Liver (tissue), 8 donors: ENCODE measurements at regions not wholly inside any gene's neighbourhood (a gene's known extent, or its start where the extent isn't known, plus 50 kb on each side); places are given as distances from the start of the nearest gene placed in this dataset.

Experiments
- DNase-seq: peaks from one replicate; pipeline ENCODE4 v3.0.0-alpha.2; 2017; ENCODE audit warnings: low spot score
- H3K27ac ChIP-seq, 2 donors: one replicate each; pipeline ENCODE4 v1.7.0; 2013; ENCODE audit warnings: inconsistent platforms in 2 of 2, low read length in 2 of 2, control low read depth in 1 of 2, low read depth in 1 of 2, mild to moderate bottlenecking in 1 of 2
- H3K27me3 ChIP-seq, 4 donors: one replicate each; pipeline versions ENCODE4 v1.6.1 to v1.7.0; 2013; ENCODE audit warnings: low read length in 3 of 4, inconsistent platforms in 1 of 4, mild to moderate bottlenecking in 1 of 4, moderate library complexity in 1 of 4; ENCODE audit not compliant: control insufficient read depth in 4 of 4, insufficient read depth in 4 of 4
- H3K36me3 ChIP-seq, 4 donors: one replicate each; pipeline versions ENCODE4 v1.6.1 to v1.7.0; 2013; ENCODE audit warnings: low read length in 3 of 4, mild to moderate bottlenecking in 3 of 4, low read depth in 1 of 4, moderate library complexity in 1 of 4; ENCODE audit not compliant: control insufficient read depth in 4 of 4, insufficient read depth in 3 of 4
- H3K4me1 ChIP-seq, 4 donors: one replicate each; pipeline versions ENCODE4 v1.6.1 to v1.7.0; 2013; ENCODE audit warnings: low read length in 3 of 4, mild to moderate bottlenecking in 3 of 4, moderate library complexity in 1 of 4; ENCODE audit not compliant: control insufficient read depth in 4 of 4, insufficient read depth in 4 of 4
- H3K4me3 ChIP-seq, 3 donors: one replicate each; pipeline versions ENCODE4 v1.6.1 to v1.7.0; 2013; ENCODE audit warnings: low read length in 3 of 3, control low read depth in 1 of 3, low read depth in 1 of 3, mild to moderate bottlenecking in 1 of 3
- H3K9ac ChIP-seq, 2 donors: one replicate each; pipeline ENCODE4 v1.7.0; 2013; ENCODE audit warnings: low read length in 2 of 2, mild to moderate bottlenecking in 2 of 2, moderate library complexity in 2 of 2, control low read depth in 1 of 2, low read depth in 1 of 2
- H3K9me3 ChIP-seq, 4 donors: one replicate each; pipeline versions ENCODE4 v1.6.1 to v1.7.0; 2013; ENCODE audit warnings: low read length in 3 of 4; ENCODE audit not compliant: control insufficient read depth in 4 of 4
- CTCF ChIP-seq: fragments of 150-350 bp; IDR thresholded peaks from 2 replicates; pipeline ENCODE4 v1.5.1; 2017; ENCODE audit warnings: improper control_type of control experiment, low read depth, low read length; ENCODE audit not compliant: missing input control
- EGR1 ChIP-seq, 2 donors: IDR thresholded peaks; 2 replicates each; pipeline ENCODE4 v1.6.1; 2016 to 2018; ENCODE audit warnings: antibody characterized with exemption in 2 of 2, low read depth in 2 of 2
- FOXA1 ChIP-seq: IDR thresholded peaks from 2 replicates; pipeline ENCODE4 v1.6.1; 2016; ENCODE audit warnings: antibody characterized with exemption
- FOXA2 ChIP-seq: IDR thresholded peaks from 2 replicates; pipeline ENCODE4 v1.6.1; 2016; ENCODE audit warnings: antibody characterized with exemption
- GABPA ChIP-seq, 2 donors: IDR thresholded peaks in 1 of 2; conservative IDR thresholded peaks in 1 of 2; 2 replicates each; pipeline ENCODE4 v1.6.1; 2016; ENCODE audit warnings: antibody characterized with exemption in 2 of 2, mild to moderate bottlenecking in 1 of 2, moderate library complexity in 1 of 2
- HNF4A ChIP-seq, 2 donors: conservative IDR thresholded peaks; 2 replicates each; pipeline ENCODE4 v1.6.1; 2016; ENCODE audit warnings: antibody characterized with exemption in 2 of 2, mild to moderate bottlenecking in 2 of 2
- HNF4G ChIP-seq: IDR thresholded peaks from 2 replicates; pipeline ENCODE4 v1.6.1; 2016; ENCODE audit warnings: antibody characterized with exemption
- JUND ChIP-seq, 2 donors: IDR thresholded peaks; 2 replicates each; pipeline ENCODE4 v1.6.1; 2016; ENCODE audit warnings: antibody characterized with exemption in 2 of 2
- MAX ChIP-seq: IDR thresholded peaks from 2 replicates; pipeline ENCODE4 v1.6.1; 2016; ENCODE audit warnings: antibody characterized with exemption
- NR2F2 ChIP-seq: IDR thresholded peaks from 2 replicates; pipeline ENCODE4 v1.6.1; 2016; ENCODE audit warnings: antibody characterized with exemption
- REST ChIP-seq: IDR thresholded peaks from 2 replicates; pipeline ENCODE4 v1.6.1; 2016; ENCODE audit warnings: antibody characterized with exemption, mild to moderate bottlenecking
- RXRA ChIP-seq, 2 donors: IDR thresholded peaks; 2 replicates each; pipeline ENCODE4 v1.6.1; 2017 to 2018; ENCODE audit warnings: antibody characterized with exemption in 2 of 2, mild to moderate bottlenecking in 1 of 2
- SP1 ChIP-seq: IDR thresholded peaks from 2 replicates; pipeline ENCODE4 v1.6.1; 2018; ENCODE audit warnings: antibody characterized with exemption, mild to moderate bottlenecking
- TAF1 ChIP-seq: conservative IDR thresholded peaks from 2 replicates; pipeline ENCODE4 v1.6.1; 2016; ENCODE audit warnings: antibody characterized with exemption, mild to moderate bottlenecking
- YY1 ChIP-seq: IDR thresholded peaks from 2 replicates; pipeline ENCODE4 v1.6.1; 2016; ENCODE audit warnings: antibody characterized with exemption, mild to moderate bottlenecking
- ZBTB33 ChIP-seq: IDR thresholded peaks from 2 replicates; pipeline ENCODE4 v1.6.1; 2016; ENCODE audit warnings: antibody characterized with exemption
- WGBS: extraction: QIAGEN DNeasy Blood & Tissue Kit; methylation state at CpG from one replicate; pipeline ENCODE4 v1.1.7; 2013; 5-methylcytosine and 5-hydroxymethylcytosine counted together
- donor health status: healthy.
- donor health status: healthy.
- donor health status: healthy.
- donor health status: healthy.
- donor health status: healthy.

- H3K4me1 ChIP-seq = no peaks in the 10 kb centered on the region
- H3K27me3 ChIP-seq = no peaks in the 10 kb centered on the region
- H3K9ac ChIP-seq = no peak overlapping the region
- WGBS = 83% methylated on average over 4 of the region's 4 CpGs
- H3K9me3 ChIP-seq = no peaks in the 10 kb centered on the region
- H3K4me3 ChIP-seq = no peak overlapping the region
- no peaks in the 10 kb centered on the region for H3K36me3 ChIP-seq
- no peak for DNase-seq
- TF ChIP-seq EGR1 (IDR thresholded peaks at IDR 0.05; ENCODE audit: low read depth in 2 of 2) (no peak), REST (no peak)
- no peak overlapping the region for H3K27ac ChIP-seq
These were observed 215.7 kb downstream of the IKZF2 start for GRCh38 chr2:212935752-212936151.

GRCh38 chr2:212931271-212931670 is 220.1 kb downstream of the IKZF2 start:
- 79% methylated on average over 5 of the region's 5 CpGs for WGBS
- Histone ChIP-seq H3K4me1 (no peaks in the 10 kb centered on the region), H3K36me3 (no peaks in the 10 kb centered on the region), H3K4me3 (no peak overlapping the region), H3K9me3 (no peaks in the 10 kb centered on the region), H3K27ac (no peak overlapping the region), H3K9ac (no peak overlapping the region), H3K27me3 (no peaks in the 10 kb centered on the region)
- TF ChIP-seq GABPA (IDR thresholded peaks at IDR 0.05 in 1 of 2, conservative IDR thresholded peaks at IDR 0.05 in 1 of 2) = no peak
- TF ChIP-seq MAX = no peak
- no peak for TF ChIP-seq TAF1
- no peak for TF ChIP-seq JUND (IDR thresholded peaks at IDR 0.05)
- TF ChIP-seq FOXA1 = no peak
- no peak for TF ChIP-seq ZBTB33
- TF ChIP-seq FOXA2 = no peak
- no peak for TF ChIP-seq HNF4G
- no peak for TF ChIP-seq EGR1 (IDR thresholded peaks at IDR 0.05; ENCODE audit: low read depth in 2 of 2)
- TF ChIP-seq RXRA (IDR thresholded peaks at IDR 0.05) = no peak
- no peak for TF ChIP-seq CTCF
- TF ChIP-seq HNF4A (conservative IDR thresholded peaks at IDR 0.05) = no peak
- no peak for TF ChIP-seq SP1
- TF ChIP-seq NR2F2 = no peak
- TF ChIP-seq REST = no peak
- TF ChIP-seq YY1 = no peak
- no peak for DNase-seq
